SKM-1 treated with dmso at 0.1 percent for 144 hours (cell line): ENCODE measurements at regions not wholly inside any gene's neighbourhood (a gene's known extent, or its start where the extent isn't known, plus 50 kb on each side); places are given as distances from the start of the nearest gene placed in this dataset.
"Not testable (repeated sequence)": the region's sequence is repeated elsewhere in the genome, so short reads cannot be mapped to it uniquely, and the experiment has no call there.

Experiments
- DNase-seq: peaks from one replicate; lab custom pipeline; 2025; ENCODE audit not compliant: unreplicated experiment; lab: John Stamatoyannopoulos, UW

GRCh38 chr7:114802632-114803031, 119.3 kb upstream of the MDFIC start:
- DNase-seq, result no peak

- DNase-seq, result no peak
Observed at GRCh38 chr7:114806590-114807162, 115.2 kb upstream of the MDFIC start.

- DNase-seq, result no peak
Observed at GRCh38 chr7:114812570-114812969, 109.3 kb upstream of the MDFIC start.

DNA sequence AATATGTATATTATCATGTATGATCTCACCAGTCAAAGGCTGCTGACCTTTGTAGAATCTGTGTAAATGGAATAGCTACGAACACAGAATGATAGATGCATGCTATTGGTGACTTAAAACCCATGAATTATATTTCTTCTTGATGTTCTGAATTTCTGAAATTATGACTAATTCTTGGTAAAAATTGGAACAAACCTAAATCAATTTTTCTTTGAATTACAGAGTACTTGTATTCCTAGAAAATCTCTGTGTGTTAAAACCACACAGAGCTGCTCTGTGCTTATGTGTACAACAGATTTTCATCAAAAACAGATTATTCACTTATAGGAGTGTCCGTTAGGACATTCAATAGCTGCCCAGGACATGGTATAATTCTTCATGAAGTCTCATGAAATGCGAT, 108.3 kb upstream of the MDFIC start:
- DNase-seq, result no peak

- DNase-seq, result not testable (repeated sequence)
Observed at GRCh38 chr7:114817036-114817435, 104.9 kb upstream of the MDFIC start.

GRCh38 chr7:114818501-114818900, 103.4 kb upstream of the MDFIC start:
- DNase-seq, result no peak

GRCh38 chr7:114819616-114820362, 102.1 kb upstream of the MDFIC start:
- no peak for DNase-seq

GRCh38 chr7:114821030-114821900, 100.6 kb upstream of the MDFIC start:
- DNase-seq, result no peak

- DNase-seq, result no peak
Observed at GRCh38 chr7:114822131-114822530, 99.8 kb upstream of the MDFIC start.

DNA sequence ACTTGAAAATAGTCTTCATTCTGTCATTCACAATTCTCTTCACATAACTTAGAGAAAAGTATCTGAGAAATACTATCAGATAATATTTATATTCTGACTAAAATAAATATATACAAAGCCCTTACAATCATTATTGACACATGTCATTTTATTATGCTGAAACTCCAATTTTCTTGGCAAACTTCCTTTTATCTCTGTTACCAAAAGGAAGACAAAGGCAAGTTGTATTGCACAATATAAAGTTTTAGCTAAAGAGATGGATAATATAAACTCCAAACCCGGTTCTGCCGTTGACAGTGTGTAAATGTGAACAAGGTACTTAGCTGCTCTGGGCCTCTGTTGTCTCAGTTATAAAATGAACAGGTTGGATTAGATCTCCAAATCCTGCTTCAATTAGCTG, 99.0 kb upstream of the MDFIC start:
- no peak for DNase-seq

- no peak for DNase-seq
Observed at GRCh38 chr7:114823290-114823689, 98.6 kb upstream of the MDFIC start.

- DNase-seq, result no peak
Observed at GRCh38 chr7:114825423-114825951, 96.4 kb upstream of the MDFIC start.

DNA sequence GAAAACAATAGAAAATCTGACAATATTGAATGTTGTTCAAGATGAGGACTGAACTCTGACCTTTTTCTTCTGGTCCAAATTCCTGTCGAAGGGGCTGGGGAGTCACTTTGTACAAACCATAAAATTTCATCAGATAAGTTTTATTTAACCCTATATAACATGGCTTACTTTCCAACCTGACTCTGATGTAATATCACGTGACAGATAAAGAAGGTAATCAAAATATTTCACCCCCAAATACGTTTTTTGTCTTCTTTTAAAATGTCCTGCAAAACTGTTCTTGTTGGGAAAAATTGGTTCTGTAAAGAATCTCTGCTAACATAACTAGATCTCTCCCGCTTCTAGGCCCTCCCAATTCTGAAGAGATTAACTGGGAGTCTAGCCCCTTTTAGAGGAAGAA, 90.9 kb upstream of the MDFIC start:
- no peak for DNase-seq

DNA sequence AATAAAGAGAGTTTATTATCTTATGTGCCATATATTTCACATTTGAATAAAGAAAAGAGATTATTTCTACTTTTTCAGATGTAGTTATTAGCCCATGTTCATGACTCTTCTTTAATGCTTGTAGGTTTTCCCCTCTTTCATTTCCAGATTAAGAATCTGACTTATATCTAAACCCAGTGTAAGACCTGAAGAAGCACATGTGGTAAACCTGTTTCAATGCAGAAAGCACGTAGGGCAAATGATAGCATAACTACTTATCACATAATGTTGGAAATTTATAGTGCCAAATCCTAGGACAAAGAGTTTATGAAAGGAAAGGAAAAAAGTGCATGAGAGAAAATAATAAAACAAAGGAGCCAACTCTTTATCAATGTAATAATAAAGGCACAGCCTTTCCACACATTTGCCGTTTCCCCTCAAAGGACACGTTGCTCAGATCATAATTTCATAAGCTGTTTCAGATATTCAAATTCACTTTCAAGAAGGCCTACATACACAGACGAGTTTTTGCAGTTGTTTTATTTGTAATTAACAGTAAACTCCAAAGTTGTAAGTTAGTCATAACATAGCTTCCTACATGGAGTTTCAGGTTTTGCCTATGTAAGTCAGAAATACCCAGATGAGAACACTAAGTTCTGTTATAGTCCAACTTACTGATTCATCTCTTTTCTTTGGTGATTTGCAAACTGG, 88.8 kb upstream of the MDFIC start:
- no peak for DNase-seq

DNA sequence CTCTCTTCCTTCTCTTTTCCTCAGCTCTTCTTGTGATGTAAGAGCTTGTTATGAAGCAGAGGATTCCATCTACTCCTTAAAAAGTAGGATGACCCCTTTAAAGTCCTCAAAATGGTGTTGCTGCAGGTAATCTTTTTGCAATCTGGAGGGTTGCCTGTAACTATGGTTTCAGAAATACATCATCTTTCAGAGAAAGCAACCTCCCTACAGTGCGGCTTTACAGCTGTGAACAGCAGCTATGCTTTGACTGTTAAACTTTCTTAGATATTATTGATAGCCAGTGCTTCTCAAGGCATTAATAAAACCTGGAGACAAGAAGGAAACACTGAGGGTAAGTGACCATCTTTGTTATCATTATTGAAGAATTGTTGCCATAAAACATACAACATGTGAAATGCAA, 86.6 kb upstream of the MDFIC start:
- DNase-seq, result no peak

DNA sequence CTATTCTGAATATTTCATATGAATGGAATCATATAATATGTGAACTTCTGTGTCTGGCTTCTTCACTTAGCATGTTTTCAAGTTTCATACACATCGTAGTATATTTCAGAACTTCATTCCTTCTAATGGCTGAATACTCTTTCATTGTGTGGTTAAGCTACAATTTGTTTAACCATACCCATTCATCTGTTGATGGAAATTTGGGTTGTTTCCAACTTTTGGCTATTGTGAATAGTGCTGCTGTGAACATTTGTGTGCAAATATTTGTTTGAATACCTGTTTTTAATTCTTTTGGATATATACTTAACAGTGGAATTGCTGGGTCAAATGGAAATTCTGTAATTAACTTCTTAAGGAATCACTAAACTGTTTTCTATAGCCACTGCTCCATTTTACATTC, 86.0 kb upstream of the MDFIC start:
- no peak for DNase-seq

- no peak for DNase-seq
Observed at GRCh38 chr7:114842551-114843065, 79.3 kb upstream of the MDFIC start.

GRCh38 chr7:114843102-114843501, 78.8 kb upstream of the MDFIC start:
- DNase-seq, result no peak

DNA sequence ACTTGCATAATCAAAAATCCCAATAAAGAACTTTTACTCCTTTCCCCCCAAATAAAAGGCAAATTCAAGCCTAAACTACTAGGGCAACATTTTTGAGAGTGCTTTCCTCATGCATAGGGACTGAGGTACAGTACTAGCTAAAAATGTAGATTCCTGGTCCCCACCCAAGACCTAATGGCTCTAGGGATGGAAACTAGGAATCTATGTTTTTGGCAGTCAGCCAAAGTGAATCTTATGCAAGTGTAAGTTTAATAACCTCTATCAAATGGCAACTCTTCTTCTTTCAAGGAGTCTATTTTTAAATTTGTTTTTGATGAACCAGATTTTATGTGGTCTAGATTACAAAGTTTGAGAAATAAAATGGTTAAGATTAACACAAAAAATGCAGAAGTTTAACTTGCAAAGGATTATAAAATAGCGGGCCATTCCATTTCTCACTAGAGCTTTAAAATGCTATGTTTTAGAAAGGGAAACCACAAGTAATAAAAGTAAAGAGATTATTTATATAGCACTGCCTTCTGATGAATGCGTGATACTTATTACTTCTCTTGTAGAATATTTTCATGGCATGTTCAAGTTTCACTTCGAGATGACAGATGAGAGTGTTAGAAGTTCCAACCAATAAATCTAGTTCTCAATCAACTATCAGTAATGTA, 70.4 kb upstream of the MDFIC start:
- no peak for DNase-seq

- DNase-seq, result no peak
Observed at GRCh38 chr7:114852293-114852692, 69.6 kb upstream of the MDFIC start.
